ENCODE measurements at regions not wholly inside any gene's neighbourhood (a gene's known extent, or its start where the extent isn't known, plus 50 kb on each side); places are given as distances from the start of the nearest gene placed in this dataset.

- TF ChIP-seq CTCF (conservative IDR thresholded peaks at IDR 0.05; ENCODE audit: low read depth, low read length) (no peak), EZH2 (IDR thresholded peaks at IDR 0.05; ENCODE audit: borderline replicate concordance, low read depth, low read length, poor library complexity, severe bottlenecking) (no peak)
These were observed 141.7 kb upstream of the KCND2 start for GRCh38 chr7:120131096-120131839.

All from A673 (cell line).